Vagina (tissue), 2 donors: ENCODE measurements at regions not wholly inside any gene's neighbourhood (a gene's known extent, or its start where the extent isn't known, plus 50 kb on each side); places are given as distances from the start of the nearest gene placed in this dataset.
"Not testable (repeated sequence)": the region's sequence is repeated elsewhere in the genome, so short reads cannot be mapped to it uniquely, and the experiment has no call there.

Experiments
- DNase-seq, 2 donors: peaks; one replicate each; pipeline ENCODE4 v3.0.0-alpha.2; 2017; ENCODE audit errors: extremely low spot score in 2 of 2
- H3K27ac ChIP-seq: fragments of 200-600 bp; sonication (generic); one replicate; pipeline ENCODE4 v1.5.1; 2019
- H3K27me3 ChIP-seq: fragments of 200-600 bp; sonication (generic); one replicate; pipeline ENCODE4 v1.5.1; 2019
- H3K36me3 ChIP-seq, 2 donors: fragments of 200-600 bp; sonication (generic); one replicate each; pipeline ENCODE4 v1.5.1; 2017 to 2019
- H3K4me1 ChIP-seq: fragments of 200-600 bp; sonication (generic); one replicate; pipeline ENCODE4 v1.5.1; 2019
- H3K4me3 ChIP-seq, 2 donors: fragments of 200-600 bp; sonication (generic); 1 replicate in 1 of 2; 2 replicates in 1 of 2; pipeline ENCODE4 v1.5.1; 2016 to 2019
- H3K9me3 ChIP-seq: fragments of 200-600 bp; sonication (generic); one replicate; pipeline ENCODE4 v1.5.1; 2019
- CTCF ChIP-seq, 3 experiments: fragments of 450-650 bp in 2 of 3; fragments of 200-600 bp in 1 of 3; sonication (generic) in 1 of 3; IDR thresholded peaks; one replicate each; pipeline ENCODE4 v1.5.1; 2017 to 2019; ENCODE audit warnings: antibody characterized with exemption in 3 of 3, mild to moderate bottlenecking in 2 of 3, moderate library complexity in 2 of 3
- POLR2A ChIP-seq, 2 donors: fragments of 450-650 bp; IDR thresholded peaks; one replicate each; pipeline ENCODE4 v1.6.1; 2017; ENCODE audit warnings: antibody characterized with exemption in 2 of 2, mild to moderate bottlenecking in 2 of 2, moderate library complexity in 2 of 2
- POLR2AphosphoS5 ChIP-seq, 2 donors: sonication (generic); formaldehyde crosslinking; IDR thresholded peaks; one replicate each; pipeline ENCODE4 v1.9.0; 2017; ENCODE audit warnings: antibody characterized with exemption in 2 of 2, mild to moderate bottlenecking in 2 of 2, low read depth in 1 of 2; ENCODE audit not compliant: insufficient read depth in 1 of 2
- intact Hi-C: fragments of 100-400 bp; cut with DNase I; formaldehyde crosslinking; loops from one replicate; pipeline ENCODE4 v1.15.1; 2023

- DNase-seq: no peak
- intact Hi-C loops: no loop called here
- Histone ChIP-seq H3K27me3 (no peaks in the 10 kb centered on the region), H3K9me3 (no peaks in the 10 kb centered on the region), H3K4me3 (no peak overlapping the region), H3K4me1 (peaks cover 22% of the 10 kb centered on the region), H3K36me3 (no peaks in the 10 kb centered on the region), H3K27ac (peak overlapping the region; percentile 77)
- no peak for TF ChIP-seq POLR2A (IDR thresholded peaks at IDR 0.05)
- TF ChIP-seq CTCF (IDR thresholded peaks at IDR 0.05): no peak
- TF ChIP-seq POLR2AphosphoS5 (IDR thresholded peaks at IDR 0.05; ENCODE audit: insufficient read depth in 1 of 2, low read depth in 1 of 2): no peak
These were observed 62.5 kb upstream of the ARHGAP29 start for GRCh38 chr1:94299627-94300553.

- Histone ChIP-seq H3K4me1 (peaks cover 22% of the 10 kb centered on the region), H3K27ac (peak overlapping the region; percentile 77), H3K4me3 (no peak overlapping the region), H3K36me3 (no peaks in the 10 kb centered on the region), H3K9me3 (no peaks in the 10 kb centered on the region), H3K27me3 (no peaks in the 10 kb centered on the region)
- intact Hi-C loops: no loop called here
- TF ChIP-seq POLR2AphosphoS5 (IDR thresholded peaks at IDR 0.05; ENCODE audit: insufficient read depth in 1 of 2, low read depth in 1 of 2) (peak; percentile 58 to 87), POLR2A (IDR thresholded peaks at IDR 0.05) (no peak), CTCF (IDR thresholded peaks at IDR 0.05) (no peak)
- DNase-seq: no peak
These were observed 61.5 kb upstream of the ARHGAP29 start for GRCh38 chr1:94298861-94299260.

- intact Hi-C loops: no loop called here
These were observed 58.6 kb upstream of the ARHGAP29 start for GRCh38 chr1:94296018-94296417.

GRCh38 chr1:94292978-94293377, 55.6 kb upstream of the ARHGAP29 start:
- intact Hi-C loops, H3K4me3 ChIP-seq, H3K4me1 ChIP-seq, H3K27ac ChIP-seq, H3K27me3 ChIP-seq, H3K36me3 ChIP-seq, DNase-seq, H3K9me3 ChIP-seq: not testable (repeated sequence)

More at GRCh38 chr1:94296018-94296417, 58.6 kb upstream of the ARHGAP29 start:
- TF ChIP-seq CTCF (IDR thresholded peaks at IDR 0.05): no peak
- TF ChIP-seq POLR2AphosphoS5 (IDR thresholded peaks at IDR 0.05; ENCODE audit: insufficient read depth in 1 of 2, low read depth in 1 of 2): no peak
- no peak for TF ChIP-seq POLR2A (IDR thresholded peaks at IDR 0.05)
- peaks cover 22% of the 10 kb centered on the region for H3K4me1 ChIP-seq
- H3K36me3 ChIP-seq: no peaks in the 10 kb centered on the region
- H3K27ac ChIP-seq: no peak overlapping the region
- no peaks in the 10 kb centered on the region for H3K9me3 ChIP-seq
- DNase-seq: no peak
- H3K4me3 ChIP-seq: no peak overlapping the region
- no peaks in the 10 kb centered on the region for H3K27me3 ChIP-seq

GRCh38 chr1:94289244-94289643, 51.9 kb upstream of the ARHGAP29 start:
- DNase-seq, H3K9me3 ChIP-seq, H3K36me3 ChIP-seq, intact Hi-C loops, H3K27me3 ChIP-seq, H3K27ac ChIP-seq, H3K4me3 ChIP-seq, H3K4me1 ChIP-seq: not testable (repeated sequence)
